T-cell (primary cell): ENCODE measurements at regions not wholly inside any gene's neighbourhood (a gene's known extent, or its start where the extent isn't known, plus 50 kb on each side); places are given as distances from the start of the nearest gene placed in this dataset.

Source experiments
- ATAC-seq, 4 experiments: fragments of 200-7000 bp in 3 of 4; fragments of 150-1000 bp in 1 of 4; cut with Tn5 transposase; replicated peaks in 1 of 4; 1 replicate in 3 of 4; 2 replicates in 1 of 4; pipeline ENCODE4 v1.10.0; 2021; ENCODE audit warnings: moderate library complexity in 3 of 4, mild to moderate bottlenecking in 2 of 4, moderate number of reproducible peaks in 1 of 4
- CTCF ChIA-PET, 2 donors: fragments of 300-600 bp; sonication (Branson Sonifier 250); formaldehyde crosslinking; loops; one replicate each; lab custom pipeline; 2022; ENCODE audit warnings: antibody characterized with exemption in 2 of 2; lab: Charles Lee
- POLR2A ChIA-PET, 2 donors: fragments of 300-600 bp; sonication (Branson Sonifier 250); formaldehyde crosslinking; loops; one replicate each; lab custom pipeline; 2022; ENCODE audit warnings: antibody characterized with exemption in 2 of 2; lab: Charles Lee
- DNase-seq, 35 experiments: peaks; one replicate each; pipeline versions ENCODE4 v3.0.0 to v3.0.0-alpha.2; 2013 to 2023
- H3K27ac ChIP-seq: one replicate; pipeline ENCODE4 v1.5.1; 2013; ENCODE audit warnings: low read length
- H3K27me3 ChIP-seq, 2 experiments: replicated peaks in 1 of 2; 1 replicate in 1 of 2; 2 replicates in 1 of 2; pipeline versions ENCODE4 v1.6.1 to v1.7.0; 2013; ENCODE audit warnings: low read length in 1 of 2, mixed read lengths in 1 of 2; ENCODE audit not compliant: control insufficient read depth in 2 of 2, insufficient read depth in 2 of 2; ENCODE audit errors: extremely low read depth in 1 of 2
- H3K36me3 ChIP-seq, 2 donors: 1 replicate in 1 of 2; 2 replicates in 1 of 2; pipeline versions ENCODE4 v1.6.1 to v1.7.0; 2013; ENCODE audit warnings: low read length in 1 of 2; ENCODE audit not compliant: control insufficient read depth in 2 of 2, insufficient read depth in 1 of 2; ENCODE audit errors: extremely low read depth in 1 of 2
- H3K4me1 ChIP-seq, 2 experiments: 1 replicate in 1 of 2; 2 replicates in 1 of 2; pipeline versions ENCODE4 v1.6.1 to v1.7.0; 2013; ENCODE audit warnings: low read length in 2 of 2, mixed read lengths in 1 of 2; ENCODE audit not compliant: insufficient read depth in 2 of 2, control insufficient read depth in 1 of 2; ENCODE audit errors: extremely low read depth in 1 of 2
- H3K4me3 ChIP-seq, 2 donors: 1 replicate in 1 of 2; 2 replicates in 1 of 2; pipeline versions ENCODE4 v1.5.1 to v1.7.0; 2013; ENCODE audit warnings: mild to moderate bottlenecking in 2 of 2, low read length in 1 of 2, moderate library complexity in 1 of 2; ENCODE audit not compliant: control insufficient read depth in 1 of 2; ENCODE audit errors: extremely low read depth in 1 of 2
- H3K9me3 ChIP-seq: 2 replicates; pipeline ENCODE4 v1.7.0; 2013
- H3K27ac Mint-ChIP-seq, 2 donors: one replicate each; pipeline ENCODE4 v1.8.0; 2020 to 2021; ENCODE audit warnings: mild to moderate bottlenecking in 2 of 2, mixed read lengths in 2 of 2
- H3K27me3 Mint-ChIP-seq, 2 donors: one replicate each; pipeline ENCODE4 v1.8.0; 2021 to 2022; ENCODE audit warnings: mixed read lengths in 2 of 2
- H3K36me3 Mint-ChIP-seq: one replicate; pipeline ENCODE4 v1.8.0; 2021; ENCODE audit warnings: mixed read lengths
- H3K4me1 Mint-ChIP-seq, 3 donors: one replicate each; pipeline ENCODE4 v1.8.0; 2020 to 2022; ENCODE audit warnings: mixed read lengths in 3 of 3, mild to moderate bottlenecking in 1 of 3
- H3K4me3 Mint-ChIP-seq, 3 donors: one replicate each; pipeline ENCODE4 v1.8.0; 2020 to 2022; ENCODE audit warnings: mild to moderate bottlenecking in 3 of 3, mixed read lengths in 3 of 3, moderate library complexity in 3 of 3
- H3K9me3 Mint-ChIP-seq, 3 donors: one replicate each; pipeline ENCODE4 v1.8.0; 2020 to 2022; ENCODE audit warnings: mixed read lengths in 3 of 3
- WGBS: methylation state at CpG from one replicate; pipeline ENCODE4 v1.1.5; 2013; ENCODE audit warnings: missing lambda C conversion rate; ENCODE audit not compliant: insufficient coverage; 5-methylcytosine and 5-hydroxymethylcytosine counted together

DNA sequence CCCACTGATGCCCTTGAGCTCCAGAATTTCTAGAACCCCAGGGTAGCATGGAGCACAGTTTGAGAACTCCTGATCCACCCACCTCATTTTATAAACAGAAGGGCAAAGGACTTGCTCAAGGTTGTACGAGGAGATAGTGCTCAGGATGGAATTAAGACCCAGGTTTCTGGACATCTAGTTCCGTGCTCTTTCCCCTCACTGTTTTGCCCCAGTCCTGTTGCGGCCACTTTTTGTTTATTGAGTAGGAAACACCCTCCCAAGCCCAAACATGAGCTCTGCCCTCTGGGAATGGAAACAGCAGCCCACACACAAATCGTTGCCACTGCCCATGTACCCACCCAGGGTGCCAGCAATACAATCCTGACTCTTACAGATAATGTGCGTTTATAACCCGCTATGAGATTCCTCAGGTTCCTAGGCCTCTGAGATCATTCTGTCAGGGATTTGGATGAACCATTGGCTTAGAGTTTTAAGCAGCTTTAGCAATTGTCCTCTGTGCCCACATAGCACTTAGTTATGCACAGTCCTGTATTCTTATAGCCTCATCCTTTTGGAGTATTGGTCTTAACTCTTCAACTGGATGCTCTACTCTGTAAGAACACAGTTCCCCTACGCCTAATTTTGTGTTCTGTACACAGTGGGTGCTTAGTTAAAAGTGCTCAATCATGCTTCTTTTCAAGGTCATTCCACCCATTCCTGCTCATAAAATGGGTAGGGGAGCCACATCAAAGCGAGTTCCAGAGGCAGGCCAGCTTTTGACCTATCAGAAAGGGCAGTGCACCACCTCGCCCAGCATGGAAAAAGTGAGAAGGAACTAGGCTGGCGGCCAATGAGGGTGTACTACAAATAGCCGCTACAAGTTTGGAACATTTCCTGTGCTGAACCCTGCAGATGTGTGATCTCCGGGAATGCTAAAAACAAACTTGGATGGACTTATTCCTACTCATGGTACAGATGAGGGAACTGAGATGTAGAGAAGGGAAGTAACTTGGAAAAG, 60.3 kb upstream of the IGFBP2 start:
- H3K36me3 ChIP-seq: no peaks in the 10 kb centered on the region
- peaks cover 0 to 6% (median 5%) of the 10 kb centered on the region in 3 donors for H3K9me3 Mint-ChIP-seq
- H3K4me1 ChIP-seq: peaks cover 0 to 4% of the 10 kb centered on the region in 2 experiments
- peaks cover 4 to 15% (median 7%) of the 10 kb centered on the region in 3 donors for H3K4me1 Mint-ChIP-seq
- no peak overlapping the region for H3K4me3 Mint-ChIP-seq
- CTCF ChIA-PET: interaction anchor here in 1 of 2 donors (0.6 kb wide), 1 partner anchor 1289 kb away, joined by 5 read pairs; no protein-coding TSS in a partner anchor
- H3K27me3 Mint-ChIP-seq: peaks cover 13 to 16% of the 10 kb centered on the region in 2 donors
- 94% methylated on average over 7 of the region's 12 CpGs for WGBS
- H3K4me3 ChIP-seq: no peak overlapping the region
- H3K27me3 ChIP-seq: peaks cover 0 to 7% of the 10 kb centered on the region in 2 experiments
- H3K27ac ChIP-seq: no peak overlapping the region
- no peak overlapping the region for H3K27ac Mint-ChIP-seq
- no peaks in the 10 kb centered on the region for H3K9me3 ChIP-seq
- no peak for ATAC-seq
- no peaks in the 10 kb centered on the region for H3K36me3 Mint-ChIP-seq
- DNase-seq: no peak
- POLR2A ChIA-PET: no interaction called here

- ChIA-PET CTCF (interaction anchor here in 1 of 2 donors (0.6 kb wide), 1 partner anchor 1290 kb away, joined by 5 read pairs; no protein-coding TSS in a partner anchor), POLR2A (no interaction called here)
- 31% methylated on average over 1 of the region's 2 CpGs for WGBS
- Mint-ChIP-seq H3K27me3 (peaks cover 11 to 14% of the 10 kb centered on the region in 2 donors), H3K4me3 (no peak overlapping the region), H3K4me1 (peaks cover 4 to 15% (median 7%) of the 10 kb centered on the region in 3 donors), H3K9me3 (peaks cover 0 to 6% (median 5%) of the 10 kb centered on the region in 3 donors), H3K27ac (no peak overlapping the region), H3K36me3 (no peaks in the 10 kb centered on the region)
- Histone ChIP-seq H3K4me3 (no peak overlapping the region), H3K27me3 (peaks cover 0 to 7% of the 10 kb centered on the region in 2 experiments), H3K27ac (no peak overlapping the region), H3K36me3 (no peaks in the 10 kb centered on the region), H3K4me1 (peaks cover 0 to 4% of the 10 kb centered on the region in 2 experiments), H3K9me3 (no peaks in the 10 kb centered on the region)
- DNase-seq: no peak
- ATAC-seq: no peak
Observed at GRCh38 chr2:216574046-216574445, 59.2 kb upstream of the IGFBP2 start.

- Mint-ChIP-seq H3K9me3 (peaks cover 0 to 6% (median 5%) of the 10 kb centered on the region in 3 donors), H3K27ac (no peak overlapping the region), H3K4me3 (no peak overlapping the region), H3K36me3 (no peaks in the 10 kb centered on the region), H3K4me1 (peaks cover 4 to 15% (median 7%) of the 10 kb centered on the region in 3 donors), H3K27me3 (peaks cover 6 to 12% of the 10 kb centered on the region in 2 donors)
- Histone ChIP-seq H3K4me3 (no peak overlapping the region), H3K4me1 (peaks cover 0 to 4% of the 10 kb centered on the region in 2 experiments), H3K9me3 (no peaks in the 10 kb centered on the region), H3K27me3 (peaks cover 0 to 7% of the 10 kb centered on the region in 2 experiments), H3K27ac (no peak overlapping the region), H3K36me3 (no peaks in the 10 kb centered on the region)
- ChIA-PET CTCF (no interaction called here), POLR2A (interaction anchor here in 1 of 2 donors (0.6 kb wide), 1 partner anchor 155 kb away, joined by 13 read pairs; no protein-coding TSS in a partner anchor)
- DNase-seq (no peak), ATAC-seq (no peak)
- WGBS: no CpG with 5 or more reads among the region's 3 CpGs
Observed at GRCh38 chr2:216574586-216574985, 58.6 kb upstream of the IGFBP2 start.

GRCh38 chr2:216575465-216575864, 57.8 kb upstream of the IGFBP2 start:
- peaks cover 0 to 4% of the 10 kb centered on the region in 2 experiments for H3K4me1 ChIP-seq
- POLR2A ChIA-PET: no interaction called here
- no peaks in the 10 kb centered on the region for H3K36me3 ChIP-seq
- Mint-ChIP-seq H3K9me3 (peaks cover 0 to 6% (median 5%) of the 10 kb centered on the region in 3 donors), H3K27ac (no peak overlapping the region), H3K4me3 (no peak overlapping the region), H3K36me3 (no peaks in the 10 kb centered on the region), H3K27me3 (peaks cover 6 to 12% of the 10 kb centered on the region in 2 donors), H3K4me1 (peaks cover 4 to 15% (median 7%) of the 10 kb centered on the region in 3 donors)
- CTCF ChIA-PET: interaction anchor here in 1 of 2 donors (0.7 kb wide), 1 partner anchor 8 kb away, joined by 4 read pairs; no protein-coding TSS in a partner anchor
- no peak overlapping the region for H3K27ac ChIP-seq
- H3K9me3 ChIP-seq: no peaks in the 10 kb centered on the region
- no peak overlapping the region for H3K4me3 ChIP-seq
- WGBS: no CpG with 5 or more reads among the region's 1 CpG
- H3K27me3 ChIP-seq: peaks cover 0 to 7% of the 10 kb centered on the region in 2 experiments
- DNase-seq: no peak
- no peak for ATAC-seq

- no peak overlapping the region for H3K4me3 Mint-ChIP-seq
- H3K27me3 Mint-ChIP-seq: peaks cover 7 to 15% of the 10 kb centered on the region in 2 donors
- ChIA-PET CTCF (no interaction called here), POLR2A (no interaction called here)
- Histone ChIP-seq H3K9me3 (no peaks in the 10 kb centered on the region), H3K4me3 (no peak overlapping the region), H3K4me1 (peaks cover 0 to 4% of the 10 kb centered on the region in 2 experiments), H3K27ac (no peak overlapping the region), H3K36me3 (no peaks in the 10 kb centered on the region), H3K27me3 (peaks cover 0 to 9% of the 10 kb centered on the region in 2 experiments)
- 0% methylated on average over 1 of the region's 4 CpGs for WGBS
- no peaks in the 10 kb centered on the region for H3K9me3 Mint-ChIP-seq
- H3K27ac Mint-ChIP-seq: no peak overlapping the region
- peak in 1 of 4 experiments; percentile 26 for ATAC-seq
- H3K36me3 Mint-ChIP-seq: no peaks in the 10 kb centered on the region
- peaks cover 4 to 15% (median 7%) of the 10 kb centered on the region in 3 donors for H3K4me1 Mint-ChIP-seq
- no peak for DNase-seq
Observed at GRCh38 chr2:216576616-216577015, 56.6 kb upstream of the IGFBP2 start.

DNA sequence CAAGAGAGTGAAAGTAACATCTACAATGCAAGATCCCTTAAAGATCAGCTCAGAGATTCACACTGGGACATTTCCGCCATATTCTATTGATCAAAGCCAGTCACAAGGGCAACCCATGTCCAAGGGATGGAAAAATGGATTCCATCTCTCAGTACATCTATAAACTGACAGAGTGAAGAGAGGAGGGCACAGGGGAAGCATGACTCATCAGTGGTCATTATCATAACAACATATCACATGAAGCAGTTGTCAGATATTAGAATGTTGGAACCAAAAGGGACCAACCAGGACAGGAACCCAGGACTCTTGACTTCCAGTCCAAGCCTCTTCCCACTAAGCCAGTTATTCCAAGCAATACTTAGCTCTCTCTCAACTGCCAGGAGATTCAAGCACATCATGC, 54.9 kb upstream of the IGFBP2 start:
- Mint-ChIP-seq H3K9me3 (no peaks in the 10 kb centered on the region), H3K4me1 (peaks cover 4 to 15% (median 7%) of the 10 kb centered on the region in 3 donors), H3K36me3 (no peaks in the 10 kb centered on the region), H3K27me3 (peaks cover 18 to 22% of the 10 kb centered on the region in 2 donors), H3K27ac (no peak overlapping the region), H3K4me3 (no peak overlapping the region)
- no peak overlapping the region for H3K27ac ChIP-seq
- ChIA-PET CTCF (interaction anchor here in 1 of 2 donors (0.5 kb wide), 1 partner anchor 629 kb away, joined by 4 read pairs; no protein-coding TSS in a partner anchor), POLR2A (no interaction called here)
- peaks cover 0 to 7% of the 10 kb centered on the region in 2 experiments for H3K27me3 ChIP-seq
- peaks cover 0 to 4% of the 10 kb centered on the region in 2 experiments for H3K4me1 ChIP-seq
- H3K4me3 ChIP-seq: no peak overlapping the region
- DNase-seq (no peak), ATAC-seq (no peak)
- no CpG with 5 or more reads among the region's 1 CpG for WGBS
- H3K9me3 ChIP-seq: no peaks in the 10 kb centered on the region
- no peaks in the 10 kb centered on the region for H3K36me3 ChIP-seq
